GM12878 (cell line): ENCODE measurements at regions not wholly inside any gene's neighbourhood (a gene's known extent, or its start where the extent isn't known, plus 50 kb on each side); places are given as distances from the start of the nearest gene placed in this dataset.
A peak's percentile ranks its signal among the peaks of the same experiment; 100 is the strongest.

ENCODE experiments used
- ATAC-seq: fragments of 200-7000 bp; cut with Tn5 transposase; 3 replicates; pipeline ENCODE4 v1.9.1; 2020; ENCODE audit warnings: mild to moderate bottlenecking, moderate library complexity
- BruUV-seq: library from RNA; stranded (reverse); fragments of 400-500 nt; replicated peaks from 2 replicates; lab custom pipeline; 2021; lab: Mats Ljungman, UMichigan
- CTCF ChIA-PET: fragments of 300-600 bp; sonication (Branson Sonifier 250); formaldehyde crosslinking; extraction: SDS; loops from one replicate; lab custom pipeline; 2021; ENCODE audit warnings: inconsistent platforms; lab: Yijun Ruan, JAX
- POLR2A ChIA-PET: fragments of 350-600 bp; formaldehyde crosslinking; extraction: SDS; loops from one replicate; lab custom pipeline; 2021; ENCODE audit warnings: inconsistent platforms; lab: Charles Lee
- RAD21 ChIA-PET: fragments of 300-600 bp; sonication (Branson Sonifier 250); formaldehyde crosslinking; loops from one replicate; lab custom pipeline; 2023; ENCODE audit warnings: antibody characterized with exemption; ENCODE audit not compliant: unreplicated experiment; lab: Charles Lee
- SMC1A ChIA-PET: fragments of 300-600 bp; sonication (Branson Sonifier 250); formaldehyde crosslinking; loops from one replicate; lab custom pipeline; 2023; ENCODE audit not compliant: unreplicated experiment, uncharacterized antibody; lab: Charles Lee
- DNase-seq: peaks from one replicate; pipeline ENCODE4 v3.0.0-alpha.2; 2011; ENCODE audit warnings: low read depth, low spot score
- FAIRE-seq: peaks from 3 replicates; lab custom pipeline; 2011; peaks lifted over from hg19 to GRCh38; lab: Jason Lieb, UNC
- H2AFZ ChIP-seq: 2 replicates; pipeline ENCODE4 v1.6.0; 2011; ENCODE audit warnings: low read depth, low read length, control low read depth; ENCODE audit not compliant: control insufficient read depth
- H3K27ac ChIP-seq: 2 replicates; pipeline ENCODE4 v1.5.1; 2011; ENCODE audit warnings: control low read depth; ENCODE audit not compliant: control insufficient read depth, insufficient read depth
- H3K27me3 ChIP-seq, 2 experiments: replicated peaks in 1 of 2; 2 replicates each; pipeline versions ENCODE4 v1.6.0 to v1.6.1; 2011; ENCODE audit warnings: low read length in 1 of 2; ENCODE audit not compliant: control insufficient read depth in 2 of 2, insufficient read depth in 2 of 2
- H3K36me3 ChIP-seq, 2 experiments: 2 replicates each; pipeline ENCODE4 v1.5.1; 2011; ENCODE audit warnings: low read length in 1 of 2; ENCODE audit not compliant: control insufficient read depth in 2 of 2, insufficient read depth in 2 of 2
- H3K4me1 ChIP-seq: 2 replicates; pipeline ENCODE4 v1.6.1; 2011; ENCODE audit warnings: mild to moderate bottlenecking, low read length, moderate library complexity, mixed read lengths; ENCODE audit not compliant: control insufficient read depth, insufficient read depth
- H3K4me2 ChIP-seq: 2 replicates; pipeline ENCODE4 v1.6.0; 2011; ENCODE audit warnings: control low read depth; ENCODE audit not compliant: control insufficient read depth, insufficient read depth
- H3K4me3 ChIP-seq: fragments of 200-600 bp; sonication (generic); 2 replicates; pipeline ENCODE4 v1.5.1; 2016
- H3K79me2 ChIP-seq: 2 replicates; pipeline ENCODE4 v1.6.0; 2011; ENCODE audit warnings: low read length; ENCODE audit not compliant: control insufficient read depth, insufficient read depth
- H3K9ac ChIP-seq: 2 replicates; pipeline ENCODE4 v1.8.0; 2011; ENCODE audit warnings: low read length, control low read depth, mixed read lengths; ENCODE audit not compliant: control insufficient read depth, insufficient read depth
- H3K9me3 ChIP-seq: replicated peaks from 3 replicates; pipeline ENCODE4 v1.5.1; 2011; ENCODE audit warnings: mild to moderate bottlenecking, low read length; ENCODE audit not compliant: control insufficient read depth, insufficient read depth
- H4K20me1 ChIP-seq: 2 replicates; pipeline ENCODE4 v1.6.0; 2011; ENCODE audit not compliant: control insufficient read depth, insufficient read depth
- ATF7 ChIP-seq: fragments of 450-650 bp; IDR thresholded peaks from 2 replicates; pipeline ENCODE4 v1.6.1; 2016; ENCODE audit warnings: low read depth, mild to moderate bottlenecking
- DPF2 ChIP-seq: fragments of 450-650 bp; IDR thresholded peaks from 2 replicates; pipeline ENCODE4 v1.6.1; 2017; ENCODE audit warnings: mild to moderate bottlenecking
- FOXM1 ChIP-seq: IDR thresholded peaks from 2 replicates; pipeline ENCODE4 v1.6.1; 2012; ENCODE audit warnings: low read depth, mild to moderate bottlenecking, inconsistent platforms, low read length, moderate library complexity
- IKZF1 ChIP-seq: fragments of 450-650 bp; conservative IDR thresholded peaks from 2 replicates; pipeline ENCODE4 v1.6.1; 2017; ENCODE audit warnings: antibody characterized with exemption, mild to moderate bottlenecking
- MYC ChIP-seq: IDR thresholded peaks from 2 replicates; pipeline ENCODE4 v1.6.1; 2011; ENCODE audit warnings: mild to moderate bottlenecking, low read length, moderate library complexity, inconsistent platforms; ENCODE audit not compliant: insufficient read depth, insufficient replicate concordance, insufficient read length, severe bottlenecking
- POU2F2 ChIP-seq: IDR thresholded peaks from 3 replicates; pipeline ENCODE4 v1.6.1; 2011; ENCODE audit warnings: low read depth, mild to moderate bottlenecking, low read length, borderline replicate concordance
- RCOR1 ChIP-seq: conservative IDR thresholded peaks from 2 replicates; pipeline ENCODE4 v1.6.1; 2012; ENCODE audit warnings: low read depth, low read length, improper control_type of control experiment
- SMARCA5 ChIP-seq: fragments of 450-650 bp; IDR thresholded peaks from 2 replicates; pipeline ENCODE4 v1.6.1; 2017; ENCODE audit warnings: mild to moderate bottlenecking
- ZNF24 ChIP-seq: fragments of 450-650 bp; IDR thresholded peaks from 2 replicates; pipeline ENCODE4 v1.6.1; 2017; ENCODE audit warnings: antibody characterized with exemption, mild to moderate bottlenecking
- ZNF274 ChIP-seq: IDR thresholded peaks from one replicate; pipeline ENCODE4 v1.8.0; 2011; ENCODE audit not compliant: insufficient read length, insufficient read depth
- ZNF622 ChIP-seq: fragments of 450-650 bp; IDR thresholded peaks from 2 replicates; pipeline ENCODE4 v1.6.1; 2017; ENCODE audit warnings: mild to moderate bottlenecking, inconsistent platforms
- WGBS: methylation state at CpG from one replicate; pipeline ENCODE4 v1.1.6; 2016; ENCODE audit warnings: low lambda C conversion rate; ENCODE audit not compliant: insufficient replicate concordance, insufficient coverage; ENCODE audit errors: missing lambda C conversion rate; 5-methylcytosine and 5-hydroxymethylcytosine counted together
- in situ Hi-C: fragments of 300-500 bp; cut with MboI; formaldehyde crosslinking; loops from 9 replicates; pipeline ENCODE4 v1.14.3; 2018; ENCODE audit warnings: mixed read lengths
- intact Hi-C: fragments of 100-400 bp; cut with micrococcal nuclease; formaldehyde crosslinking; loops from one replicate; pipeline ENCODE4 v1.14.2; 2022; ENCODE audit not compliant: unreplicated experiment
- TF ChIP-seq, protein P1 (sequence below): fragments of 450-650 bp; IDR thresholded peaks from 2 replicates; pipeline ENCODE4 v1.6.1; 2018; ENCODE audit warnings: mild to moderate bottlenecking, low read depth, moderate library complexity; ENCODE audit not compliant: partially characterized antibody
- TF ChIP-seq, protein P2 (sequence below): IDR thresholded peaks from 2 replicates; pipeline ENCODE4 v1.6.1; 2011; ENCODE audit warnings: low read depth, low read length, improper control_type of control experiment, borderline replicate concordance
- TF ChIP-seq, protein P3 (sequence below): fragments of 450-650 bp; IDR thresholded peaks from 2 replicates; pipeline ENCODE4 v1.6.1; 2014; ENCODE audit warnings: mild to moderate bottlenecking
- TF ChIP-seq, protein P4 (sequence below): IDR thresholded peaks from 2 replicates; pipeline ENCODE4 v1.6.1; 2011; ENCODE audit warnings: borderline replicate concordance, low read depth, mild to moderate bottlenecking, moderate library complexity, mixed read lengths, low read length; ENCODE audit not compliant: insufficient read depth; ENCODE audit errors: extremely low read length
- TF ChIP-seq, protein P5 (sequence below): fragments of 150-350 bp; IDR thresholded peaks from 2 replicates; pipeline ENCODE4 v1.6.1; 2014; ENCODE audit warnings: mild to moderate bottlenecking, low read depth, low read length
- TF ChIP-seq, protein P6 (sequence below): fragments of 450-650 bp; IDR thresholded peaks from 2 replicates; pipeline ENCODE4 v1.6.1; 2017; ENCODE audit warnings: mild to moderate bottlenecking

DNA sequence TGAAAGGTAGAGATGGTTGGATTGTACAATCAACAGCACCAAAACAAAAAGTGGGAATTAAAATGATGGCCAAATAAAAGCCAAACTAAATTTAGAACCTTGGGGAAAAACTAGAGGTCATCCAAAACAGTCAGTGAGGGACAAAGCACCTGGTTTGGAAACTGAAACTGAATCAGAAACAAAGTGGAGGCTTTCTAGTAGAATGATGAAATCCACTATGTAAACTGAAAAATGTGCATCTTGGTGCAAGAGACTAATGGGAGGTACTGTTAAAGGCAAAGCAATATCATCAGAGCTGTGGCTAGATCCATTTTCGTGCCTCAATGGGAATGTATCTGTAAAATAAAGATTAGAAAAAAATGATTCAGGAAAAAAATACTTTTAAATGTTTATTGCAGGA, 380.0 kb upstream of the GJE1 start:
- Histone ChIP-seq H3K9ac (no peak overlapping the region), H4K20me1 (no peaks in the 10 kb centered on the region), H3K4me1 (no peaks in the 10 kb centered on the region), H2AFZ (no peak overlapping the region), H3K9me3 (no peaks in the 10 kb centered on the region), H3K79me2 (no peaks in the 10 kb centered on the region), H3K27ac (no peak overlapping the region), H3K4me2 (no peak overlapping the region), H3K27me3 (no peaks in the 10 kb centered on the region), H3K4me3 (no peak overlapping the region), H3K36me3 (no peaks in the 10 kb centered on the region)
- RAD21 ChIA-PET = no interaction called here
- FAIRE-seq = no peak
- CTCF ChIA-PET = no interaction called here
- DNase-seq = no peak
- POLR2A ChIA-PET = no interaction called here
- SMC1A ChIA-PET = no interaction called here
- peak; percentile 54 for ATAC-seq
- in situ Hi-C loops = no loop called here
- intact Hi-C loops = no loop called here
- 13% methylated on average over 1 of the region's 1 CpG for WGBS
- no TSS peak for BruUV-seq
- TF ChIP-seq ZNF622 = no peak
- no peak for TF ChIP-seq DPF2
- TF ChIP-seq, protein P1, sequence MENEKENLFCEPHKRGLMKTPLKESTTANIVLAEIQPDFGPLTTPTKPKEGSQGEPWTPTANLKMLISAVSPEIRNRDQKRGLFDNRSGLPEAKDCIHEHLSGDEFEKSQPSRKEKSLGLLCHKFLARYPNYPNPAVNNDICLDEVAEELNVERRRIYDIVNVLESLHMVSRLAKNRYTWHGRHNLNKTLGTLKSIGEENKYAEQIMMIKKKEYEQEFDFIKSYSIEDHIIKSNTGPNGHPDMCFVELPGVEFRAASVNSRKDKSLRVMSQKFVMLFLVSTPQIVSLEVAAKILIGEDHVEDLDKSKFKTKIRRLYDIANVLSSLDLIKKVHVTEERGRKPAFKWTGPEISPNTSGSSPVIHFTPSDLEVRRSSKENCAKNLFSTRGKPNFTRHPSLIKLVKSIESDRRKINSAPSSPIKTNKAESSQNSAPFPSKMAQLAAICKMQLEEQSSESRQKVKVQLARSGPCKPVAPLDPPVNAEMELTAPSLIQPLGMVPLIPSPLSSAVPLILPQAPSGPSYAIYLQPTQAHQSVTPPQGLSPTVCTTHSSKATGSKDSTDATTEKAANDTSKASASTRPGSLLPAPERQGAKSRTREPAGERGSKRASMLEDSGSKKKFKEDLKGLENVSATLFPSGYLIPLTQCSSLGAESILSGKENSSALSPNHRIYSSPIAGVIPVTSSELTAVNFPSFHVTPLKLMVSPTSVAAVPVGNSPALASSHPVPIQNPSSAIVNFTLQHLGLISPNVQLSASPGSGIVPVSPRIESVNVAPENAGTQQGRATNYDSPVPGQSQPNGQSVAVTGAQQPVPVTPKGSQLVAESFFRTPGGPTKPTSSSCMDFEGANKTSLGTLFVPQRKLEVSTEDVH = no peak
- TF ChIP-seq, protein P2, sequence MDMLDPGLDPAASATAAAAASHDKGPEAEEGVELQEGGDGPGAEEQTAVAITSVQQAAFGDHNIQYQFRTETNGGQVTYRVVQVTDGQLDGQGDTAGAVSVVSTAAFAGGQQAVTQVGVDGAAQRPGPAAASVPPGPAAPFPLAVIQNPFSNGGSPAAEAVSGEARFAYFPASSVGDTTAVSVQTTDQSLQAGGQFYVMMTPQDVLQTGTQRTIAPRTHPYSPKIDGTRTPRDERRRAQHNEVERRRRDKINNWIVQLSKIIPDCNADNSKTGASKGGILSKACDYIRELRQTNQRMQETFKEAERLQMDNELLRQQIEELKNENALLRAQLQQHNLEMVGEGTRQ = no peak
- no peak for TF ChIP-seq RCOR1
- TF ChIP-seq IKZF1 = no peak
- no peak for TF ChIP-seq POU2F2
- TF ChIP-seq ATF7 = no peak
- TF ChIP-seq ZNF24 = no peak
- no peak for TF ChIP-seq SMARCA5
- no peak for TF ChIP-seq MYC
- TF ChIP-seq, protein P3, sequence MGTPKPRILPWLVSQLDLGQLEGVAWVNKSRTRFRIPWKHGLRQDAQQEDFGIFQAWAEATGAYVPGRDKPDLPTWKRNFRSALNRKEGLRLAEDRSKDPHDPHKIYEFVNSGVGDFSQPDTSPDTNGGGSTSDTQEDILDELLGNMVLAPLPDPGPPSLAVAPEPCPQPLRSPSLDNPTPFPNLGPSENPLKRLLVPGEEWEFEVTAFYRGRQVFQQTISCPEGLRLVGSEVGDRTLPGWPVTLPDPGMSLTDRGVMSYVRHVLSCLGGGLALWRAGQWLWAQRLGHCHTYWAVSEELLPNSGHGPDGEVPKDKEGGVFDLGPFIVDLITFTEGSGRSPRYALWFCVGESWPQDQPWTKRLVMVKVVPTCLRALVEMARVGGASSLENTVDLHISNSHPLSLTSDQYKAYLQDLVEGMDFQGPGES = no peak
- TF ChIP-seq ZNF274 = no peak
- TF ChIP-seq, protein P4, sequence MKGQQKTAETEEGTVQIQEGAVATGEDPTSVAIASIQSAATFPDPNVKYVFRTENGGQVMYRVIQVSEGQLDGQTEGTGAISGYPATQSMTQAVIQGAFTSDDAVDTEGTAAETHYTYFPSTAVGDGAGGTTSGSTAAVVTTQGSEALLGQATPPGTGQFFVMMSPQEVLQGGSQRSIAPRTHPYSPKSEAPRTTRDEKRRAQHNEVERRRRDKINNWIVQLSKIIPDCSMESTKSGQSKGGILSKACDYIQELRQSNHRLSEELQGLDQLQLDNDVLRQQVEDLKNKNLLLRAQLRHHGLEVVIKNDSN = no peak
- TF ChIP-seq, protein P5, sequence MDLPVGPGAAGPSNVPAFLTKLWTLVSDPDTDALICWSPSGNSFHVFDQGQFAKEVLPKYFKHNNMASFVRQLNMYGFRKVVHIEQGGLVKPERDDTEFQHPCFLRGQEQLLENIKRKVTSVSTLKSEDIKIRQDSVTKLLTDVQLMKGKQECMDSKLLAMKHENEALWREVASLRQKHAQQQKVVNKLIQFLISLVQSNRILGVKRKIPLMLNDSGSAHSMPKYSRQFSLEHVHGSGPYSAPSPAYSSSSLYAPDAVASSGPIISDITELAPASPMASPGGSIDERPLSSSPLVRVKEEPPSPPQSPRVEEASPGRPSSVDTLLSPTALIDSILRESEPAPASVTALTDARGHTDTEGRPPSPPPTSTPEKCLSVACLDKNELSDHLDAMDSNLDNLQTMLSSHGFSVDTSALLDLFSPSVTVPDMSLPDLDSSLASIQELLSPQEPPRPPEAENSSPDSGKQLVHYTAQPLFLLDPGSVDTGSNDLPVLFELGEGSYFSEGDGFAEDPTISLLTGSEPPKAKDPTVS = no peak
- TF ChIP-seq, protein P6, sequence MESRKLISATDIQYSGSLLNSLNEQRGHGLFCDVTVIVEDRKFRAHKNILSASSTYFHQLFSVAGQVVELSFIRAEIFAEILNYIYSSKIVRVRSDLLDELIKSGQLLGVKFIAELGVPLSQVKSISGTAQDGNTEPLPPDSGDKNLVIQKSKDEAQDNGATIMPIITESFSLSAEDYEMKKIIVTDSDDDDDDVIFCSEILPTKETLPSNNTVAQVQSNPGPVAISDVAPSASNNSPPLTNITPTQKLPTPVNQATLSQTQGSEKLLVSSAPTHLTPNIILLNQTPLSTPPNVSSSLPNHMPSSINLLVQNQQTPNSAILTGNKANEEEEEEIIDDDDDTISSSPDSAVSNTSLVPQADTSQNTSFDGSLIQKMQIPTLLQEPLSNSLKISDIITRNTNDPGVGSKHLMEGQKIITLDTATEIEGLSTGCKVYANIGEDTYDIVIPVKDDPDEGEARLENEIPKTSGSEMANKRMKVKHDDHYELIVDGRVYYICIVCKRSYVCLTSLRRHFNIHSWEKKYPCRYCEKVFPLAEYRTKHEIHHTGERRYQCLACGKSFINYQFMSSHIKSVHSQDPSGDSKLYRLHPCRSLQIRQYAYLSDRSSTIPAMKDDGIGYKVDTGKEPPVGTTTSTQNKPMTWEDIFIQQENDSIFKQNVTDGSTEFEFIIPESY = no peak
- TF ChIP-seq FOXM1 = no peak
